Keratinocyte (primary cell): ENCODE measurements at regions not wholly inside any gene's neighbourhood (a gene's known extent, or its start where the extent isn't known, plus 50 kb on each side); places are given as distances from the start of the nearest gene placed in this dataset.

Source experiments
- DNase-seq: peaks from one replicate; pipeline ENCODE4 v3.0.0-alpha.2; 2011; ENCODE audit warnings: low read depth, missing footprints, low spot score
- FAIRE-seq: peaks from 2 replicates; lab custom pipeline; 2011; peaks lifted over from hg19 to GRCh38; lab: Jason Lieb, UNC
- H2AFZ ChIP-seq: 2 replicates; pipeline ENCODE4 v1.6.0; 2012; ENCODE audit warnings: low read length, control low read depth, inconsistent platforms; ENCODE audit not compliant: control insufficient read depth
- H3K27ac ChIP-seq: 2 replicates; pipeline ENCODE4 v1.5.1; 2011; ENCODE audit warnings: low read length; ENCODE audit not compliant: control insufficient read depth, insufficient read depth
- H3K27me3 ChIP-seq: 3 replicates; pipeline ENCODE4 v1.6.0; 2011; ENCODE audit warnings: low read length; ENCODE audit not compliant: control insufficient read depth, insufficient read depth; ENCODE audit errors: extremely low read depth
- H3K36me3 ChIP-seq, 2 experiments: 2 replicates in 1 of 2; 3 replicates in 1 of 2; pipeline ENCODE4 v1.5.1; 2011; ENCODE audit warnings: low read length in 2 of 2, mild to moderate bottlenecking in 1 of 2; ENCODE audit not compliant: control insufficient read depth in 2 of 2, insufficient read depth in 2 of 2; ENCODE audit errors: extremely low read depth in 1 of 2
- H3K4me1 ChIP-seq: 3 replicates; pipeline ENCODE4 v1.5.1; 2011; ENCODE audit warnings: low read length; ENCODE audit not compliant: control insufficient read depth, insufficient read depth; ENCODE audit errors: extremely low read depth
- H3K4me2 ChIP-seq: 3 replicates; pipeline ENCODE4 v1.6.0; 2011; ENCODE audit warnings: low read depth, low read length; ENCODE audit not compliant: control insufficient read depth, insufficient read depth; ENCODE audit errors: extremely low read depth
- H3K4me3 ChIP-seq, 3 experiments: fragments of 200-600 bp in 1 of 3; sonication (generic) in 1 of 3; 2 replicates in 2 of 3; 3 replicates in 1 of 3; pipeline ENCODE4 v1.5.1; 2011 to 2016; ENCODE audit warnings: low read length in 3 of 3, mild to moderate bottlenecking in 3 of 3, control low read depth in 2 of 3, inconsistent platforms in 1 of 3, low read depth in 1 of 3, mixed read lengths in 1 of 3, mixed run types in 1 of 3, moderate library complexity in 1 of 3; ENCODE audit not compliant: control insufficient read depth in 2 of 3, insufficient read depth in 2 of 3; ENCODE audit errors: extremely low read depth in 1 of 3
- H3K79me2 ChIP-seq: 2 replicates; pipeline ENCODE4 v1.6.0; 2012; ENCODE audit warnings: low read length; ENCODE audit not compliant: control insufficient read depth, insufficient read depth
- H3K9ac ChIP-seq: 3 replicates; pipeline ENCODE4 v1.6.0; 2011; ENCODE audit warnings: low read length; ENCODE audit not compliant: control insufficient read depth, insufficient read depth; ENCODE audit errors: extremely low read depth
- H3K9me1 ChIP-seq: 3 replicates; pipeline ENCODE4 v1.6.0; 2011; ENCODE audit warnings: low read length; ENCODE audit not compliant: control insufficient read depth, insufficient read depth; ENCODE audit errors: extremely low read depth
- H3K9me3 ChIP-seq: 2 replicates; pipeline ENCODE4 v1.5.1; 2012; ENCODE audit warnings: low read depth, low read length; ENCODE audit not compliant: control insufficient read depth
- H4K20me1 ChIP-seq: 3 replicates; pipeline ENCODE4 v1.6.0; 2011; ENCODE audit warnings: low read length; ENCODE audit not compliant: control insufficient read depth, insufficient read depth; ENCODE audit errors: extremely low read depth
- CTCF ChIP-seq, 3 experiments: IDR thresholded peaks in 1 of 3; conservative IDR thresholded peaks in 1 of 3; optimal IDR thresholded peaks in 1 of 3; 2 replicates in 2 of 3; 3 replicates in 1 of 3; pipeline versions ENCODE3 to v1.5.1; 2011; ENCODE audit warnings: low read length in 3 of 3, mild to moderate bottlenecking in 3 of 3, moderate library complexity in 2 of 3, control low read depth in 1 of 3, inconsistent platforms in 1 of 3; ENCODE audit not compliant: insufficient read depth in 2 of 3; ENCODE audit errors: extremely low read depth in 1 of 3
- EZH2 ChIP-seq: IDR thresholded peaks from one replicate; pipeline ENCODE4 v1.6.1; 2012; ENCODE audit warnings: inconsistent platforms, mild to moderate bottlenecking, low read length, moderate library complexity
- dilution Hi-C: fragments of 300-500 bp; cut with MboI; formaldehyde crosslinking; loops from one replicate; pipeline ENCODE4 v1.7.0; 2020; ENCODE audit warnings: low sequenced_read_pairs; ENCODE audit not compliant: extremely low pct_ligation_motif_present

- TF ChIP-seq CTCF (optimal IDR thresholded peaks at IDR 0.05 in 1 of 3, IDR thresholded peaks at IDR 0.05 in 1 of 3, conservative IDR thresholded peaks at IDR 0.05 in 1 of 3; ENCODE audit: extremely low read depth in 1 of 3, insufficient read depth in 2 of 3, low read length in 3 of 3) (no peak), EZH2 (no peak)
- no peak for FAIRE-seq
Measured at GRCh38 chr3:124354150-124354549, 362.2 kb upstream of the ROPN1 start.

GRCh38 chr3:124358156-124358555 lies 366.2 kb upstream of the ROPN1 start:
- TF ChIP-seq EZH2: no peak
- no peak for TF ChIP-seq CTCF (optimal IDR thresholded peaks at IDR 0.05 in 1 of 3, IDR thresholded peaks at IDR 0.05 in 1 of 3, conservative IDR thresholded peaks at IDR 0.05 in 1 of 3; ENCODE audit: extremely low read depth in 1 of 3, insufficient read depth in 2 of 3, low read length in 3 of 3)
- no peaks in the 10 kb centered on the region for H4K20me1 ChIP-seq
- no peak for DNase-seq
- no peak overlapping the region for H3K27ac ChIP-seq
- no peak overlapping the region for H3K4me2 ChIP-seq
- FAIRE-seq: no peak
- no peak overlapping the region for H2AFZ ChIP-seq
- dilution Hi-C loops: loop anchor here (25.0 kb wide), 1 partner anchor 104 kb away; no protein-coding TSS in a partner anchor
- no peaks in the 10 kb centered on the region for H3K4me1 ChIP-seq
- H3K9ac ChIP-seq: no peak overlapping the region
- no peaks in the 10 kb centered on the region for H3K36me3 ChIP-seq
- H3K9me1 ChIP-seq: no peaks in the 10 kb centered on the region
- H3K27me3 ChIP-seq: peaks cover 13% of the 10 kb centered on the region
- H3K4me3 ChIP-seq: no peak overlapping the region
- no peaks in the 10 kb centered on the region for H3K9me3 ChIP-seq
- H3K79me2 ChIP-seq: no peaks in the 10 kb centered on the region

More at GRCh38 chr3:124354150-124354549, 362.2 kb upstream of the ROPN1 start:
- peaks cover 16% of the 10 kb centered on the region for H3K27me3 ChIP-seq
- H2AFZ ChIP-seq: no peak overlapping the region
- H3K4me1 ChIP-seq: no peaks in the 10 kb centered on the region
- dilution Hi-C loops: loop anchor here (25.0 kb wide), 1 partner anchor 108 kb away; no protein-coding TSS in a partner anchor
- H3K4me3 ChIP-seq: no peak overlapping the region
- H3K79me2 ChIP-seq: no peaks in the 10 kb centered on the region
- no peaks in the 10 kb centered on the region for H4K20me1 ChIP-seq
- no peaks in the 10 kb centered on the region for H3K9me1 ChIP-seq
- no peak overlapping the region for H3K27ac ChIP-seq
- no peak overlapping the region for H3K9ac ChIP-seq
- H3K4me2 ChIP-seq: no peak overlapping the region
- no peaks in the 10 kb centered on the region for H3K9me3 ChIP-seq
- H3K36me3 ChIP-seq: no peaks in the 10 kb centered on the region
- no peak for DNase-seq
